ENCODE measurements at regions not wholly inside any gene's neighbourhood (a gene's known extent, or its start where the extent isn't known, plus 50 kb on each side); places are given as distances from the start of the nearest gene placed in this dataset.

DNA sequence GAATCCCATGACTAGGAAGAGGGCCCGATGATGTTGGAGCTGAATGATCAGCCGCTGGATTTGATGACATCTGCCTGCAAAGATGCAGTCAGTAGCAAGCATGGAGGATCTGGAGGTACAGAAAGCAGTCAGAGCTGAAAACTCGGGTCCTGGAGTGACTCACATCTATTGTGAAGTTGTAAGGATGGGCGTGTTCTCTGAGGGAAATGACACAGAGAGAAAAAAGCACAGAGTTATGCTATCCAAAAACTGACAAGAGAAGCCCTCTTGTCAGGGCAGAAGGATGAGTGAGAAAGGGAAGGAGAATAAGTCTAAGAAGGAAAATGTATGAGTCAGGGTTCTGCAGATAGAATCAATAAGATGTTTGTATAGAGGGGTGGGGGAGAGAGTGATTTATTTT, 380.4 kb upstream of the CCDC196 start:
- DNase-seq = no peak
- intact Hi-C loops (cut with DNase I) = no loop called here

DNA sequence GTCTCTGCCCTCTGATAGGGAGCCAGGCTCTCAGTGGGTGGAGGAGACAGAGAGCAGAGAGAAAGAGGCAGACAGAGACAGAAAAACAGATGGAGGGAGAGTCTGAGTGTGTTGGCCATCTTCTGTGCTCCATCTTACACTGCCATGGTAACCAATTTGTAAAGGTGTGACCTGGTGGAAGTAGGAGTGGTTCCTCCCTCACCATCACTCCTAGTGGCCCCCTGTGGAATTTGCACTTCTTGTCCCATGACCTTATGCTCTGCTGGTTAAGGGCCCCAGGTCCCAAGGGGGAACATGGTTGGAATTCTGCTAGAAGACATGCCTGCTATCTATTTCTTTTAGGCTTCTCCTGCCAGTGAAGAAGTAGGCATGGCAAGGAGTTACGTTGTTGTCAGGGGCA, 376.7 kb upstream of the CCDC196 start:
- intact Hi-C loops (cut with DNase I) = no loop called here
- no peak for DNase-seq

DNA sequence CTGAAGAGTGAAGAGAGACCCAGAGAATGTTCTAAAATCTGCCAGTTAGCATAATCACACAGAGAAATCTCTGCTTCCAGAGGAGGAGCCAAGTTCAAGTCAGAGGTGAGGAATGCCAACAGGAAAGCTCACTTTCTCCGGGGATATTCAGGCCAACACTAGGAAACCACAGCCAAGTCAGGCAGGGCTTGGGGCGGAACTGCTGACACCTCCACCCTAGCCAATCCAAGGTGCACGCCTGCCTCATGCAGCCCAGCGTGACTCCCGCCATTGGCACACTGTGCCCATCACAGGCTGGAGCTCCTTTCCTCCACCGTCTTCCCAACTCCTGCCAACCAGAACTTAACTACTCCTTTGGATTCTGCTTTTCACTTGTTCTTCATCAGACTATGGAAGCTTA, 374.3 kb upstream of the CCDC196 start:
- intact Hi-C loops (cut with DNase I) = no loop called here
- DNase-seq = no peak

- intact Hi-C loops (cut with DNase I) = no loop called here
- DNase-seq = no peak
These were observed 372.1 kb upstream of the CCDC196 start for GRCh38 chr14:66114071-66114470.

DNA sequence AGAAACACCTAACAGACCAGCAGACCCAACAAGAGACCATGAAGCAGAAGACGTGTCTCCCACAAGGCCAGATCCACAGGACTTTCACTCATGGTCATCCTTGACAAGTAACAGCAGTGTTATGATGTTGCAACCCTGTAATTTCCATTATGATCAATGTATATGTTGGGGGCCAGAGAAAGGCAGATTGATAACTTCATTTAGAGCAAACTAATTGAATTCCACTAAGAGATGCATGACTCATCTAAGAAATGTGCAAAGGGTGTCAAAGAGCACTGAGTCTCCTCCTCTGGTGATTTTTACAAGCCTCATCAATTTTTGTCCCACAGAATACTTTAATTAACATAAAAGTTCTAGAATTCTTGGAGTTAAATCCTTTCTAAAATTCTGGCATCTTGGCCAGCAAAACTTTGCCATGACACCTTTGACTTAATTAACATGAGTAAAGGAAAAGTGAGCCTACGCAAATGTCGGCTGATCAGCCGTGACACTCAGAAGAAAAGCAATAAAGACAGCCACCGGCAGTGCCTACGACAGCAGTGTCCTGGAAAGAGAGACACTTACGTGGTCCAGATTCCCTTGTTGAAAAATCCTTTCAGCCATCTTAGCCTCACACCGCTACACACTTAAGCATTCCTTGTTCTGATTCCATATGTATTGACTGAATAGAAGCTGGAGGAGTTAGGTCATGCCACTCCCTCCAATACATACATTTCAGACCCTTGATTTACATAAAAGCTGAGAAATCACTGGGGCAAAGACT, 370.2 kb upstream of the CCDC196 start:
- intact Hi-C loops (cut with DNase I) = no loop called here
- no peak for DNase-seq

DNA sequence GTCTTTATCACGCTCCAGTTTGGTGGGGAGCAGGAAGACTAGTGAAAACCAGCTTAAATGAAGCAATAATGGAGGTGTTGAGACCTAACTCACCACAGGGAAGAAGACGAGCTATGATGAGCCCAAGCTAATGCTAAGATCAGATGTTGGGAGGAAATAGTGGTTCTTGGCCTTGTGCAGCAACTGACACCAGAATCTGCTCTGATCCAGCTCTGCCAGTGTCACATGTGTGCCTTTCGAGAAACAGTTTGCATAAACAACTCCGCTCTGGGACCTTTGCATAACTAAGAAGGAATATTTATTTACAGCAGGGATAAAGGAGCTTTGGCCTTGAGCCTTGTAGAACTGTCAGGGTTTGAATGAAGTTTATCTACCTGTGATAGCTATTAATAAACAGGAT, 369.4 kb upstream of the CCDC196 start:
- no peak for DNase-seq
- intact Hi-C loops (cut with DNase I) = no loop called here

GRCh38 chr14:66117600-66117999, 368.6 kb upstream of the CCDC196 start:
- intact Hi-C loops (cut with DNase I) = no loop called here
- no peak for DNase-seq

- DNase-seq = no peak
- intact Hi-C loops (cut with DNase I) = no loop called here
These were observed 366.5 kb upstream of the CCDC196 start for GRCh38 chr14:66119606-66120231.

DNA sequence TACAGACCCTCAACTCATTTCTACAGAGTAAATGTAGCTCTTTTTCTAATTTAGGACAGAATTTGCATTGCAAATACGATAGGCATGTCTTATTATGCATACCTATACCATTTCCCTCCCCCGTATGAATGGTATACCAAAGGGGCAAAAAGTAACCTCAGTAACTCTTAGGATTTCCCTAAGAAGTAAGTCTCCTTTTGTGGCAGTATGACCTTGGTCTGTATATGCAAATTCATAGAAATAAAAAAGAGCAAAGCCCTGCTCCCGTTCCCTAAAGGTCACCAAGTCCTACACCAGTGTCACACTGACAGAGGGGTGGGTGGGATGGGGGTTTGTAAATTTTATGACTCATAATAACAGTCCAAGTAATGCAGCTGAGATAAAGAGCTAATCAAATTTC, 365.8 kb upstream of the CCDC196 start:
- DNase-seq = no peak
- intact Hi-C loops (cut with DNase I) = no loop called here

- intact Hi-C loops (cut with DNase I) = no loop called here
- DNase-seq = no peak
These were observed 364.3 kb upstream of the CCDC196 start for GRCh38 chr14:66121859-66122258.

GRCh38 chr14:66129224-66129623, 356.9 kb upstream of the CCDC196 start:
- no peak for DNase-seq
- intact Hi-C loops (cut with DNase I) = no loop called here

DNA sequence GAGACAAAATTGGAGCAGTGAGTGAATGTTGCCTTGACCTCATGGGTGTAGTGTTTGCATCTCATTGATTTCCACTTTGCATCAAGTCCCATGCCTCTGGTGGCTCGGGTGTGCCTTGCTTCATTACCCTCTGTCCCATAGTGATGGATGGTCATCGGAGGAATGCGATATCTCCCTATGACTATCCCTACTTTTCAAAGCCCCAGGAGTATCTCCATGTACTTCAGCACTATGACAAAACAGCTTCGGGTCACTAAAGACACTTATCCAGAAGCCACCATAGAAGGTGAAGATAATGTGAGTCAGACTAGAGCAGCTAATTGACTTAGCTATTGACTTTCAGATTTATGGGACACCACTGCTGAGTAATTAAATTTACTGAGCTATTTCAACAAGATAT, 355.1 kb upstream of the CCDC196 start:
- intact Hi-C loops (cut with DNase I) = no loop called here
- DNase-seq = no peak

- DNase-seq = no peak
- intact Hi-C loops (cut with DNase I) = no loop called here
These were observed 352.5 kb upstream of the CCDC196 start for GRCh38 chr14:66133666-66134065.

- no peak for DNase-seq
- intact Hi-C loops (cut with DNase I) = no loop called here
These were observed 350.3 kb upstream of the CCDC196 start for GRCh38 chr14:66135831-66136230.

DNA sequence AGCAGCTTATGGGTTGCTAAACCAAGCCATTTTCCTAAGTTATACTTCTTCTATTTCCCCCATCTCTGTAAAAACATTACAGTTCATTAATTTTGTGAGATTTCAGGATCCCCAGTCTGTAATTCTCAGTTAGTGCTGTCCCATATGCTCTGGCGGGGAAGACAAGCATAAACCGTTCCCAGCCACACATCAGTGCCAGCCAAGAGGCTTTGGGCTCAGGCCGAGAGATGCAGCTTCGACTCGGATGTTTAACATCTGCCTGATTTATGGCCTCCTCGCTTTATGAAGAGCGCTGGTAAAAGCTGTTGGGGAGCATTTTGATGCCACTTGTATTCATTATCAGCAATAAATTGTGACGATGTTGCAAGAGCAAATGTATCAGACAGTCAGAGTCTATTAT, 349.1 kb upstream of the CCDC196 start:
- no peak for DNase-seq
- intact Hi-C loops (cut with DNase I) = no loop called here

- intact Hi-C loops (cut with DNase I) = no loop called here
- no peak for DNase-seq
These were observed 346.7 kb upstream of the CCDC196 start for GRCh38 chr14:66139432-66139831.

- DNase-seq = no peak
These were observed 345.8 kb upstream of the CCDC196 start for GRCh38 chr14:66140213-66140918.

DNA sequence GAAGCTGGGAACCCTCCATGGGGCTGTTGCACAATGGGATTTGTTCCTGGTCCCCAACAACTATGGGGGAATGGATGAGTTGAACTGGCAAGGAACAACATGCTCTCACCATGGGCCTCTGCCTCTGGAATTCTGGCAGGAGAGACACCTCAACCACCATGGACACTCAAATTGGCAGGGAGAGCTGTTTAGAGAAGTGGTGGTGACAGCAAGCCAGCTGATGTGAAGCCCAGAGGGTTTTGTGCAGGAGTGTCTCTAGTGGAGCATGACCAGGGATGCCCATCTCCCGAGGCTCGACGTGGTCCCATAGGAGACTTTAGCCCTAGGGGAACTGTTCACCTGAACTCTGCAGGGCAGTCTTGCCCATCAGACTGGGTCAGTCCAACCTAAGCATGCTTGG, 345.2 kb upstream of the CCDC196 start:
- intact Hi-C loops (cut with DNase I) = no loop called here

More at GRCh38 chr14:66140213-66140918, 345.8 kb upstream of the CCDC196 start:
- intact Hi-C loops (cut with DNase I) = no loop called here

DNA sequence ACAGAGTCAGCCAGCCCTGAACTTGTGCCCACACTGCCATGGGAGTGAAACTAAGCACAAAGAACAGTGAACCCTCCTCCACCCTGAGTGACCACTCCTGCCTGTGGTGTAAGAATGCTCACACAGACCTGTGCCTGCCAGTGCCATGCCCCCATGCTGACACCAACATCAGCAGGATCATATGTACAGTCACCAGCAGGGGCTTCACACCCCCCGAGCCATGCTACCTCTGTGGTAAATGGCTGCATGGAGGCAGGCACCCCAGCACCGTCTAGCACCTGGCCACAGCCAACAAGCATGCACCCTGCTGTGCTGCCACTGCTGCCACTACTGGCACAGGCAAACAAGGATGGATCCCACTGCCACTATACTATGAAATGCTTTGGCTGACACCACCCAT, 344.4 kb upstream of the CCDC196 start:
- intact Hi-C loops (cut with DNase I) = no loop called here
- DNase-seq = no peak

More for the DNA sequence above, 345.2 kb upstream of the CCDC196 start:
- DNase-seq = no peak

- DNase-seq = no peak
- intact Hi-C loops (cut with DNase I) = no loop called here
These were observed 342.6 kb upstream of the CCDC196 start for GRCh38 chr14:66143387-66144112.

Measured in head of caudate nucleus (tissue), 42 donors.